Retinal pigment epithelial cell (primary cell): ENCODE measurements at regions not wholly inside any gene's neighbourhood (a gene's known extent, or its start where the extent isn't known, plus 50 kb on each side); places are given as distances from the start of the nearest gene placed in this dataset.
"Not testable (repeated sequence)": the region's sequence is repeated elsewhere in the genome, so short reads cannot be mapped to it uniquely, and the experiment has no call there.

ENCODE experiments used
- DNase-seq: peaks from one replicate; pipeline ENCODE4 v3.0.0-alpha.2; 2010; ENCODE audit warnings: low read depth
- H3K4me3 ChIP-seq: 2 replicates; pipeline ENCODE4 v1.5.1; 2011; ENCODE audit warnings: mild to moderate bottlenecking, low read length, control low read depth, moderate library complexity
- TF ChIP-seq, protein P1 (sequence below): conservative IDR thresholded peaks from 2 replicates; pipeline ENCODE4 v1.5.1; 2011; ENCODE audit warnings: low read depth, low read length, control low read depth, inconsistent platforms

DNA sequence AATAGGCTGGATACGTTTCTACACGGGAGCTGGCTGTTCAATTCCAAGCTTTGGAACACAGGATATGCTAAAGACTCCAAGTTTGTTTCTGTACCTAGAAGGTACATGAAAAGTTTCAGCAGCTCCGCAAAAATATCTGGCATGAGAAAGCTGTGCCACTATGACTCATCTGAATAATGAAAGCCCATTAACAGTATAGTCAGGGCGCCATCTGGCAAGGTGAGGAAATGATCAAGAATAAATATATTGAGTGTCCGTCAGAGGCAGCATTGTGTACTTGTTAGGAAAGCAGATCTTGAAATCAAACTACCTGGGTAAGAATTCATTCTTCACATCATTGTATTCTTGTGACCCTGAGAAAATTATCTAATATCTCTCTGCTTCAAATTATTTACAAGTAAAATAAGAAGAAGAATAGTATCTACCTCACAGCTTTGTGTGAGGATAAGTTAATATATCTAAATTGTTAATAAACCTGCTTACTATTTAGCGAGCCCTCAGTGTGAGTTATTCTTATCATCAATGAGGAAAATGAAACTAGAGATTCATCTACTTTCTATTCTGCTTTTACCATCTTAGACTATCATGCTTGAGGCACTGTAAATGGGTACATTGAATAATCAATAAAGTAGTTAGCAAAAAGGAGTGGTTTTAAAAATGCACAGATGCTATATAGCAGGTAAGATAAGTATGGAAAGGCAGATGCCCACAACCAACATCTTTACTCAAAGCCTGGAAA is 53.5 kb downstream of the FSCB start:
- H3K4me3 ChIP-seq = no peak overlapping the region
- TF ChIP-seq, protein P1, sequence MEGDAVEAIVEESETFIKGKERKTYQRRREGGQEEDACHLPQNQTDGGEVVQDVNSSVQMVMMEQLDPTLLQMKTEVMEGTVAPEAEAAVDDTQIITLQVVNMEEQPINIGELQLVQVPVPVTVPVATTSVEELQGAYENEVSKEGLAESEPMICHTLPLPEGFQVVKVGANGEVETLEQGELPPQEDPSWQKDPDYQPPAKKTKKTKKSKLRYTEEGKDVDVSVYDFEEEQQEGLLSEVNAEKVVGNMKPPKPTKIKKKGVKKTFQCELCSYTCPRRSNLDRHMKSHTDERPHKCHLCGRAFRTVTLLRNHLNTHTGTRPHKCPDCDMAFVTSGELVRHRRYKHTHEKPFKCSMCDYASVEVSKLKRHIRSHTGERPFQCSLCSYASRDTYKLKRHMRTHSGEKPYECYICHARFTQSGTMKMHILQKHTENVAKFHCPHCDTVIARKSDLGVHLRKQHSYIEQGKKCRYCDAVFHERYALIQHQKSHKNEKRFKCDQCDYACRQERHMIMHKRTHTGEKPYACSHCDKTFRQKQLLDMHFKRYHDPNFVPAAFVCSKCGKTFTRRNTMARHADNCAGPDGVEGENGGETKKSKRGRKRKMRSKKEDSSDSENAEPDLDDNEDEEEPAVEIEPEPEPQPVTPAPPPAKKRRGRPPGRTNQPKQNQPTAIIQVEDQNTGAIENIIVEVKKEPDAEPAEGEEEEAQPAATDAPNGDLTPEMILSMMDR = no peak
- no peak for DNase-seq

DNA sequence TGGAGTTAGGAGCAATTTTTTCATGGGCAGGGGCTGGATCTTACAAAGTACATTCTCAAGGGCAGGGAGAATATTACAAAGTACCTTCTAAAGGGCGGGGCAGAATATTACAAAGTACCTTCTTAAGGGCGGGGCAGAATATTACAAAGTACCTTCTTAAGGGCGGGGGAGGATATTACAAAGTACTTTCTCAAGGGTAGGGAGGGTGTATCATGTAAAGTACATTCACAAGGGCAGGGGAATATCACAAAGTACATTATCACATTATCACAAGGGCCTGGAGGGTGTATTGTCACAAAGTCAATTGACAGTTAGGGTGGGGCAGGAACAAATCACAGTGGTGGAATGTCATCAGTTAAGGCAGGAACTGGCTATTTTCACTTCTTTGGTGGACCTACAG is 56.9 kb downstream of the FSCB start:
- DNase-seq, H3K4me3 ChIP-seq: not testable (repeated sequence)

DNA sequence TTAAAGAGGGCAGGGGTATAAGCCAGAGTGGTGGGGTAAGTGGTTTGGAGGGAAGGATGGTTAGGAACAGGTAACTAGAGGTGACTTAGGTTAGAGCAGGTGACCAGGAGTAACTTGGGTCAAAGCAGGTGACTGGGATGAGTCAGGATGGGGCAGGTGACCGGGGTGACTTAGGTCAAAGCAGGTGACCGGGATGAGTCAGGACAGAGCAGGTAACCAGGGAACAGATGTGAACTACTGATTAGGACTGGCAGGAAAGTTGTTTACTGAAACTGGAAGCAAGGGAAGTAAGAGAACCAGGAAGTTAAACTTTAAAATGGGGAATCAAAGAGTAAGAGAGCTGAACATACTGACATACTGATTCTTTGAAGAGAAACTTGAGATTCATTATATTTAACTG is 57.4 kb downstream of the FSCB start:
- TF ChIP-seq, protein P1 = no peak
- DNase-seq = no peak
- no peak overlapping the region for H3K4me3 ChIP-seq

DNA sequence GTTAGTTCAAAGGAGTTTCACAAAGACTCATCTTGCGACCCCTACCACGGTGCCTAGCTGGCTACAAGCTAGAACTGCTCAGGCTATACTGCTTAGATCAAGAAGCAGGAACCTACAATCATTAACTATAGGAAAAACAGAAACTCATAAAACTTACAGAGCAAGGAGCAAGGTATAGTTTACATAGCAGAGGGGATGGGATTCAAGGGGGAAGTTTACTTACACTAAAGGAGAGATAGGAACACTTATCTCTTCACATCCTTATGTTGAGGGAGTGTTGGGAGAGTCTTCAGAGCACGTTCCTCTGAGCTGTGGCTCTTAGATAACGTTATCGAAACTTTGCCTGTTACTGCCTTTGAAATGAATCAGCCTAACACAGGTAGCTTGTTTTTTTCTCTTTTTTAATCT is 58.1 kb downstream of the FSCB start:
- TF ChIP-seq, protein P1 = no peak
- no peak overlapping the region for H3K4me3 ChIP-seq
- DNase-seq = no peak

DNA sequence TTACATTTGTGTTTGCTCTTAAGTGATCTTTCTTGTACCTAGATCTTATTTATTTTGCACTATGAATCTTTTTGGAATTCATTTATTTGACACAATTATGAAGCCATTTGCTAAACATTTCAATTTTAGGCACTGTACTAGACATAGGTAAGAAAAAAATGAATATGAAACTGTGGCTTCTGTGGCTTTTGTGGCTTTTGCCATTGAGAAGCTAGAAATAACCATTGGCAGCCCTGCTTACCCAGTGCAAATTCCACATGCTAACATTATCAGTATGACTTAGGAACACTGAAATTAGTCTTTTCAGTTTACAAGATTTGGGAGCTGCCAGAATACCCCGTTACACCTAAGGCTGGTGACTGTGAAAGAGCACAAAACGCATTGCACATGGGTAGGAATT is 60.1 kb downstream of the FSCB start:
- no peak for DNase-seq
- H3K4me3 ChIP-seq = no peak overlapping the region
- TF ChIP-seq, protein P1 = no peak

DNA sequence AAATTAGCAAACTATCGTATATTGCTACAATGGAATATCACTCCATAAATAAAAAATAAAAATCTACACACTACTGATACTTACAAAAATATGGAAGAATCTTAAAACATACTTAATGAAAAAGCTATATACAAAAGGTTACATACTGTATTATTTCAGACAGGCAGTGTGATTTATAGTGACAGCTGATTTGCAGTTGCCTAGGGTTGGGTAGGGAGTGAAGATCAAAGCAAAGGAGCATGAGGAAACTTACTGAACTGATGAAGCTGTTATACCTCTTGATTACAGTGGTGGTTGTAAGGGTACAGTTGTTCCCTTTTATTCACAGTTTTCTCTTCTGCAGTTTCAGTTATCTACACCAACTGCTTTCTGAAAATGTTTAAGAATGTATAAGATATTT is 62.6 kb downstream of the FSCB start:
- no peak overlapping the region for H3K4me3 ChIP-seq

DNA sequence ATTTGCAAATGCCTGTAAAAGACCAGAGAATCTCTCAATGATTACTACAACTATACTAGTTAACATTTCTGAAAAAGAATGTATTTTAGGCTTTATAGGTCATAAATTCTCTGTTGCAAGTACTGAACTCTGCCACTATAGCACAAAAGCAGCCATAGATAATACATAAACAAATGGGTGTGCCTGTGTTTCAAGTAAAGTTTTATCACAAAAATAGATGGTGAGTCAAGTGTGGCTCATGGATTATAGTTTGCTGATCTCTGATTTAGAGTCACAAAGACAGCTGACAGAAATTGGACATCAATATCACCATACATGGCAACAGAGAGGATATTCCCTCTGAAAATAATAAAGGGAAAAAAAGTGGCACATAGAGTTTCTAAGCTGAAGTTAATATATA is 68.1 kb downstream of the FSCB start:
- DNase-seq = no peak
- TF ChIP-seq, protein P1 = no peak
- no peak overlapping the region for H3K4me3 ChIP-seq

More for the DNA sequence above, 62.6 kb downstream of the FSCB start:
- DNase-seq = no peak
- TF ChIP-seq, protein P1 = no peak
